Endometrium (tissue), 2 donors: ENCODE measurements at regions not wholly inside any gene's neighbourhood (a gene's known extent, or its start where the extent isn't known, plus 50 kb on each side); places are given as distances from the start of the nearest gene placed in this dataset.
"Not testable (repeated sequence)": the region's sequence is repeated elsewhere in the genome, so short reads cannot be mapped to it uniquely, and the experiment has no call there.

Experiments
- FAIRE-seq: peaks from 2 replicates; lab custom pipeline; 2012; peaks lifted over from hg19 to GRCh38; lab: Jason Lieb, UNC
- donor health status: control.
- donor health status: control.

GRCh38 chr11:11220786-11221185 is 132.3 kb downstream of the CSNK2A3 start:
- FAIRE-seq: no peak

GRCh38 chr11:11218629-11218986 is 134.4 kb downstream of the CSNK2A3 start:
- FAIRE-seq: no peak

- FAIRE-seq: no peak
Observed at GRCh38 chr11:11217929-11218628, 135.0 kb downstream of the CSNK2A3 start.

- FAIRE-seq: no peak
Observed at GRCh38 chr11:11217289-11217928, 135.6 kb downstream of the CSNK2A3 start.

GRCh38 chr11:11215944-11216343 is 137.1 kb downstream of the CSNK2A3 start:
- no peak for FAIRE-seq

GRCh38 chr11:11215058-11215815 is 137.8 kb downstream of the CSNK2A3 start:
- FAIRE-seq: no peak

GRCh38 chr11:11213117-11213516 is 139.9 kb downstream of the CSNK2A3 start:
- no peak for FAIRE-seq

GRCh38 chr11:11211888-11212287 is 141.2 kb downstream of the CSNK2A3 start:
- no peak for FAIRE-seq

GRCh38 chr11:11211186-11211585 is 141.9 kb downstream of the CSNK2A3 start:
- FAIRE-seq: no peak

GRCh38 chr11:11210446-11210845 is 142.6 kb downstream of the CSNK2A3 start:
- FAIRE-seq: no peak

- no peak for FAIRE-seq
Observed at GRCh38 chr11:11209967-11210366, 143.1 kb downstream of the CSNK2A3 start.

- no peak for FAIRE-seq
Observed at GRCh38 chr11:11208994-11209393, 144.1 kb downstream of the CSNK2A3 start.

GRCh38 chr11:11207428-11207827 is 145.6 kb downstream of the CSNK2A3 start:
- no peak for FAIRE-seq

- no peak for FAIRE-seq
Observed at GRCh38 chr11:11206484-11206883, 146.6 kb downstream of the CSNK2A3 start.

- no peak for FAIRE-seq
Observed at GRCh38 chr11:11202885-11203284, 150.2 kb downstream of the CSNK2A3 start.

- not testable (repeated sequence) for FAIRE-seq
Observed at GRCh38 chr11:11201302-11201701, 151.7 kb downstream of the CSNK2A3 start.

GRCh38 chr11:11192541-11192940 is 160.5 kb downstream of the CSNK2A3 start:
- FAIRE-seq: no peak

- FAIRE-seq: no peak
Observed at GRCh38 chr11:11189506-11189905, 163.5 kb downstream of the CSNK2A3 start.

- no peak for FAIRE-seq
Observed at GRCh38 chr11:11186249-11186648, 166.8 kb downstream of the CSNK2A3 start.

GRCh38 chr11:11182261-11182660 is 170.8 kb downstream of the CSNK2A3 start:
- FAIRE-seq: no peak

GRCh38 chr11:11178671-11179638 is 174.1 kb downstream of the CSNK2A3 start:
- FAIRE-seq: no peak
